ENCODE measurements at regions not wholly inside any gene's neighbourhood (a gene's known extent, or its start where the extent isn't known, plus 50 kb on each side); places are given as distances from the start of the nearest gene placed in this dataset.

- TF ChIP-seq CTCF (IDR thresholded peaks at IDR 0.05), result no peak
- no peak for TF ChIP-seq ZFX (IDR thresholded peaks at IDR 0.05; ENCODE audit: borderline replicate concordance)
Measured at GRCh38 chr5:117973785-117974184, 1014.6 kb downstream of the DTWD2 start.

All from 22Rv1 (cell line).